Nephron progenitor cell (in vitro differentiated cells): ENCODE measurements at regions not wholly inside any gene's neighbourhood (a gene's known extent, or its start where the extent isn't known, plus 50 kb on each side); places are given as distances from the start of the nearest gene placed in this dataset.

Experiments used
- DNase-seq: peaks from one replicate; pipeline ENCODE4 v3.0.0; 2021
- H3K27ac Mint-ChIP-seq: 2 replicates; pipeline ENCODE4 v1.8.0; 2021; ENCODE audit warnings: mild to moderate bottlenecking, moderate library complexity, mixed read lengths
- H3K27me3 Mint-ChIP-seq: 2 replicates; pipeline ENCODE4 v1.8.0; 2021; ENCODE audit warnings: mild to moderate bottlenecking, low read depth, mixed read lengths; ENCODE audit not compliant: poor library complexity
- H3K36me3 Mint-ChIP-seq: 2 replicates; pipeline ENCODE4 v1.8.0; 2021; ENCODE audit warnings: low read depth, mixed read lengths
- H3K4me1 Mint-ChIP-seq: 2 replicates; pipeline ENCODE4 v1.8.0; 2021; ENCODE audit warnings: mixed read lengths
- H3K4me3 Mint-ChIP-seq: 2 replicates; pipeline ENCODE4 v1.8.0; 2021; ENCODE audit warnings: mild to moderate bottlenecking, moderate library complexity, mixed read lengths
- H3K9me3 Mint-ChIP-seq: 2 replicates; pipeline ENCODE4 v1.8.0; 2021; ENCODE audit warnings: mild to moderate bottlenecking, moderate library complexity, mixed read lengths
- CTCF ChIP-seq: fragments of 200-600 bp; sonication (generic); IDR thresholded peaks from 2 replicates; pipeline ENCODE4 v1.5.0; 2021; ENCODE audit warnings: antibody characterized with exemption

GRCh38 chr9:119052339-119053030, 316.8 kb downstream of the BRINP1 start:
- Mint-ChIP-seq H3K36me3 (no peaks in the 10 kb centered on the region), H3K27ac (no peak overlapping the region), H3K4me1 (no peaks in the 10 kb centered on the region), H3K4me3 (no peak overlapping the region), H3K27me3 (peaks cover 4% of the 10 kb centered on the region), H3K9me3 (no peaks in the 10 kb centered on the region)
- no peak for DNase-seq
- TF ChIP-seq CTCF: no peak

DNA sequence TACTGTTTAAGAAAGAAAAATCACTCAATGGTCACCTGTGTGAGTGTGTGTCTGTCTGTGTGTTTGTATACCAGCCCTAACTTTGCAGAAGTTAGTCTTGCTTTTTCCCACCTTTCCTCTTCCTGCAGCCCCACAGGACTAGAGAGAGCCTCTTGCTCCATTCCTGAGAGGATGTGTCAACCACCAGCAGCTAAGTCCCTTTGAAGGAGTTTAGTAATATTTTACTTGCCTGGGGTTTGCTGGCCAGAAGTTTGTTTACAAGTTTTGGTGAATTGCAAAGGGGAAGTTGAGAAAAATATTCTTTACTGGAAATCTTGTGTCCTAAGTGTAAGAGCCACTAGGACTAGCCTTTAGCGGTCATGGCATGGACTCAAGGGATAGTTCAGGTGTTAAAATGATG, 316.2 kb downstream of the BRINP1 start:
- TF ChIP-seq CTCF: no peak
- no peaks in the 10 kb centered on the region for H3K36me3 Mint-ChIP-seq
- no peak for DNase-seq
- H3K27ac Mint-ChIP-seq: no peak overlapping the region
- peaks cover 3% of the 10 kb centered on the region for H3K27me3 Mint-ChIP-seq
- H3K4me1 Mint-ChIP-seq: no peaks in the 10 kb centered on the region
- H3K9me3 Mint-ChIP-seq: no peaks in the 10 kb centered on the region
- H3K4me3 Mint-ChIP-seq: no peak overlapping the region

DNA sequence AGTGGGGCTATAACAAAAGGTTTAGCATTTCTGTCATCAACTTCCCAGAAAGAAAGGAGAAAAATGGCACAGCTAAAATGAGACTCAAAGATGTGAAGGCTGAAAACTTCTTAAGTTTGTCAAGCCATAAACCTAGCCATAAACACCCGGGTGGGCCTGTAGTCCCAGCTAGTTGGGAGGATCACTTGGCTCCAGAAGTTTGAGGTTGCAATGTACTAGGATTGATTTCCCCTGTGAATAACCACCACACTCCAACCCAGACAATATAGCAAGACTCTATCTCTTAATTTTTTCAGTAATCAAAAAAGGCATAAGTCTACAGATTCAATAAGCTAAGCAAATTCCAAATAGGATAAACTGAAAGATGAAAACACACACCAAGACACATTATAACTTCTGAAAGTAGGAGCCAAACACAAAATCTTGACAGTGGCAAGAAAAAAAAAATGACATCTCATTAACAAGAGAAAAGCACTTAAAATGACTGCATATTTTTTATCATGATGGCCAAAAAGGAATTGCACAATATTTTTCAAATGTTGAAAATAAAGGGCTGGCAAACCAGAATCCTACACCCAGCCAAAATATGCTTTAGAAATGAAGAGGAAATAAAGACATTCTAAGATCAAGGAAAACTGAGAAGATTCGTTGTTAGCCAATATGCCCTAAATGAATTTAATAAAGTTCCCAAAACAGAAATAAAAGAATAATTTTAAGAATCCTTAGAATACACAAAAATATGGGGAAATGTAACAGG, 308.4 kb downstream of the BRINP1 start:
- no peak for TF ChIP-seq CTCF
- Mint-ChIP-seq H3K9me3 (no peaks in the 10 kb centered on the region), H3K36me3 (no peaks in the 10 kb centered on the region), H3K4me1 (no peaks in the 10 kb centered on the region), H3K27me3 (no peaks in the 10 kb centered on the region), H3K4me3 (no peak overlapping the region), H3K27ac (no peak overlapping the region)
- DNase-seq: no peak

DNA sequence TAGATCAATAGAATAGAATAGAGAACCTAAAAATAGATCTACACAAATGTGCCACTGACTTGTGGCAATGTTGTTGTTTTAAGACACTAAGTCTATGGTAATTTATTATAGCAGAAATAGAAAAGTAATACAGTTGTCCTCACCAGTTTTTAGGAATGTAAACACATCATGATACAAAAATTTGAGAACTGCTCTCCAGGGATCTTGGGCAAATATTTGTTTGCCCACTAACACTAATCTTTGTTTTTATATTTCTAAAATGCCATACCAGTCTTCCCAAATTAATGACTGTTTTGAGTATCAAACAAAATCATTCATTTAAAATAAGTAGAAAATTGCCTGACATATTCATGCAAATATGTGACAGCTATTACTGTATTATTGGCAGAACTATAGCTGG, 297.6 kb downstream of the BRINP1 start:
- Mint-ChIP-seq H3K9me3 (peaks cover 26% of the 10 kb centered on the region), H3K27ac (no peak overlapping the region)
- DNase-seq: no peak

GRCh38 chr9:119074017-119074416, 295.2 kb downstream of the BRINP1 start:
- Mint-ChIP-seq H3K4me1 (peaks cover 19% of the 10 kb centered on the region), H3K9me3 (peaks cover 10% of the 10 kb centered on the region), H3K4me3 (no peak overlapping the region), H3K36me3 (peaks cover 5% of the 10 kb centered on the region), H3K27me3 (peaks cover 5% of the 10 kb centered on the region), H3K27ac (no peak overlapping the region)
- TF ChIP-seq CTCF: no peak
- peak; percentile 19 for DNase-seq

More for the DNA sequence above, 297.6 kb downstream of the BRINP1 start:
- Mint-ChIP-seq H3K36me3 (peaks cover 17% of the 10 kb centered on the region), H3K4me3 (no peak overlapping the region), H3K4me1 (peaks cover 19% of the 10 kb centered on the region), H3K27me3 (no peaks in the 10 kb centered on the region)
- TF ChIP-seq CTCF: no peak
